Inferior parietal cortex (tissue), 1 donor: ENCODE measurements at regions not wholly inside any gene's neighbourhood (a gene's known extent, or its start where the extent isn't known, plus 50 kb on each side); places are given as distances from the start of the nearest gene placed in this dataset.

Experiments
- DNase-seq: peaks from one replicate; pipeline ENCODE4 v3.0.0-alpha.2; 2016; ENCODE audit errors: extremely low spot score

DNA sequence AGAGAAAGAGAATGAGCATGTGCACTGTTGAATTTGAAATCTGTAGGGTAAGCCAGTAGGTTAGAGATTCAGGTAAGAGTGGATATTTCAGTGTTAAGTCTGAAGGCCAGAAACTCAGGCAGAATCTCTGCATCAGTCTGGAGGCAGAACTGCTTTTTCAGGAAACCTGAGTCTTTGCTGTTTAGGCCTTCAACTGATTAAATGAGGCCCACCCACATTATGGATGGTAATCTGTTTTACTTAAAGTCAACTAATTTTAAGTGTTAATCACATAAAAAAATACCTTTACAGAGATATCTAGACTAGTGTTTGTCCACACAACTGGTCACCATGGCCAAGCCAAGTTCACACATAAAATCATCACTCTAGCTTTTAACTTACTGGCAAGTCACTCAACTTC is 205.0 kb upstream of the DDHD1 start:
- no peak for DNase-seq

DNA sequence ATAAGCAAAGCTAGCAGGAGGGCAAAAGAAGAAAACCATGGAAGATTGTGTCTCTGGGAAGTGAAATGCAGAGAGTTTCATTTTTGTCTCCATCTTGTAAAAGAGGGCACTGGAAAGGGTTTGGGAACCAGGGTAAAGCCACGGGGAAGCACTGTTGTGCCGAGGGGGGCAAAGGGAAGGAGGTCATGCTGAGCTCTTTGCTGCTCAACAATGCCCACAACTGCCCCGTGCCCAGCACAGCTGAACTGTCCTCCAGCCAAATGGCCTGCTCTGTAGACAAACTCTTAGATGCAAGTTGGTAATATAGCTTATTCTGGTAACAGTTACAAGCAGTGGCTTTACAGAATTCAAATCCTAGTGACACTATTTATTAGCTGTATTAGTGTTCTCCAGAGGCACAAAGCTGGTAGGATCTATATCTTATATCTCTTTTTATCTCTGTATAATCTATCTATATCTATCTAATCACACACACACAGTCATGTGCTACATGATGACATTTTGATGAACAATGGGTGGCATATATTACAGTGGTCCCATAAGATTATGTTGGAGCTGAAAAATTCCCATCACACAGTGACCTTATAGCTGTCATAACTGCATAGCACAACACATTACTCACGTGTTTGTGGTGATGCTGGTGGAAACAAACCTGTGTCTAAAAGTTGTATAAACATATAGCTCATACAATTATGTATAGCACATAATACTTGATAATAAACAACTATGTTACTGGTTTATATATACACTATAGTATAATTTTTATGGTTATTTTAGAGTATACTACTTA is 203.4 kb upstream of the DDHD1 start:
- DNase-seq = no peak

DNA sequence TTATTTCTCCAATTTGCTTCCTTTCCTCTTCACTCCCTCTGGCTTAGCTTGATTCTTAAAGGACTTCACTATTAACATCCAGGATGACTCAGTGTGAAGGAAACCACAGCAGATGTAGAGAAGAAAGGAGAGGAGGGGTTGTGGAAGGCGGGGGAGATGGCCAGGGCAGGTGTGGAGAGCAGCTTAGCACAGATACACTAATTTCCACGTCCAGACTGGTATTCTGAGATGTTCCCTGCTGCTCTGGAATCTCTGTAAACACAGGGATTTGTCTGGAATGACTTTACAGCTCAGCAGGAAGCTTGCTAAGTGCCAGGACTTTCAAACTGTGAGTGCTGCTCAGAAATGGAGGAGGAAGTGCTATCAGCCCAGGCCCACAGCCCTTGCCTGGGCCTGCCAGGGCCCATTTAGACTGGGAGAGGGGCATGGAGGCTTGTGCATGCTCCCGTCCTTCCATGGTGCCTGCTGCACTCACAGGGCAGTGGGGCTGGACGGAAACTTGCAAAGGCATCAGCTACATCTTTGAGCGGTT is 202.5 kb upstream of the DDHD1 start:
- DNase-seq = peak; percentile 29

DNA sequence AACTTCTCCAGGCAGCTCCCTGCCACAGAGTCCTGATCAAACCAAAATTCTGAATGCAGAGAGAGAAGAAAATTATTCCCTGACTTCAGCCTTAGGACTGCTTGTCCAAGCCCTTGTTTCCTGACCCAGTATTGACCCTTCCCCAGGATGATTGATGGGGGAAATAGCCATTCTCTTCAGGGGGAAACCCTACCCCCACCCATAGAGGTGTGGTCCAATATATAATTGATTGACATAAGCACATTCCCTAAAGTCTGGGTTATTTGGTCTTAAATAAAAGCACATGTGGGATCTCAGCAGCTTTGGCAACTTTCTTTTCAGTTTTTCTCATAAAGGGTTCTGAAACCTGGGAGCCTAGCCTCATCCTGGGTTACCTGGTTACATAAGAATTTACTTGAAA is 201.2 kb upstream of the DDHD1 start:
- no peak for DNase-seq

DNA sequence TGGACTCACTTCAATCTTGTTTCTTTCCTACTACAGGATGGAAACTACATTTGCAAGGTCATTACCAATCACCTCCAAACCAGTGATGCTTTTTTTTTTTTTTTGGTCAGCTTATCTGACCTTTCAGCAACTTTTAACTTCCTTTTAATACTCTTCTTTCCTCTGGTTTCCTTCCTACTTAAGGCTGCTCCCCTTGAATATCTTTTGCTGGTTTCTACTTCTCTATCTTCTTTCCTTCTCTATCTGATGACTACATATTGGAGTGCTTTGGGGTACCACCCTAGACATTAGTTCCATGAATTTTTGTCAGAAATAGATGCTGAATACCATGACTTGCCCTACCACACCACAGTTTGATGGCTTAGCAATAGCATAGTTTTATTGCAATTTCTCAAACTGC is 197.7 kb upstream of the DDHD1 start:
- DNase-seq = no peak

GRCh38 chr14:53350429-53350828 is 197.3 kb upstream of the DDHD1 start:
- DNase-seq = no peak

DNA sequence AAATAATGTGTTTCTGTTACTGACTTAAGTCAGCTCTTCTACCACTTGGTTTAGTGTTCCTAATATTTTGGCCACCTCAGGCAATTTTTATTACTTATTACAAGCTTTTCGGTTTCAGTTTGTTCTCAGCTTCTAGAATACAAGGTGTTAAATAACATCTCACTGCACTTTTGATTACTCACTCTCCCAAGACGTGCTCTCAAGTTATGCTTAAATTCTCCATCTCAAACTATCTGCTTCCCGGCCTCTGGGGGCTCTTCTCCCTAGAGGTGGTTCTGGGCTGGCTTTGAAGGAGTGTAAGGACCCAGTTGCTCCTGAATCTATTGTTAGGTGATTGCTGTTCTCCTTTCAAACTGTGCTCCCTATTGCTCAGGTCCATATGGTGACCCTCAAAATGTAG is 193.9 kb upstream of the DDHD1 start:
- DNase-seq = no peak

DNA sequence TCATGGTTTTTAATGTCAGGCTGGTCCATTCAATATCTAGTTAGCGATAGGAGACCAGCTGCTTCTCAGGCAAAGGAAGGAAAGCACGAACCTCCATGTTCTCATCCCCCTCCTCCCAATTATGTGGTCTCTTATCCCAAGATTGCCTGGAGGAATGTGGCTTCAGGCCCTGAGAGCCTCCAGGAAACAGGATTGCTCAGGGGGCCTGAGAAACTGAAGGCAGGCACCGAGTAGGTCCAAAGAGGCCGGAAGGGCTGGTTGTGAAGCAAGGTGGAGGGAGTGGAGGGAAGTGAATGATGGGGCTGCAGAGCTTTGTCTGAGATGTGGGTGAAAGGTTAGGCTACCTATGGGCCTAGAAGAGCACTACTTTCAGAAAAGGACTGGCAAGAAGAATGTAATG is 188.2 kb upstream of the DDHD1 start:
- no peak for DNase-seq

- no peak for DNase-seq
Measured at GRCh38 chr14:53338192-53338591, 185.1 kb upstream of the DDHD1 start.

- no peak for DNase-seq
Measured at GRCh38 chr14:53336729-53337128, 183.6 kb upstream of the DDHD1 start.

DNA sequence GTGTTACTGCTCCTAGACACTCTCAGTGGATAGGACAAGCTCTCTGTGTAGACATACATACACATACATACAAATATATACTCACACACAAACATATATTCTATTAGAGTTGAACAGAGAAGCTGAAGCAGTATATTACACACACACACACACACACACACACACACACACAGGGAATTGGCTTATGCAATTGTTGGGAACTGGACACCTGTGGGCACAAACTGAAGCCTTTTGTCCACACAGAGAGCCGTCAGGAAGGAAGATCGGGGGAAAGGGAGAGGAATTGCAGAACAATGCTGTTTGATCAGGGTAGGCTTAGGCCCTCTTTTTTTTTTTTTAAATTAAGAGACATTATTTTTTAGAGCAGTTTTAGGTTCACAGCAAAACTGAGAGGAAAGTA is 180.7 kb upstream of the DDHD1 start:
- DNase-seq = no peak

DNA sequence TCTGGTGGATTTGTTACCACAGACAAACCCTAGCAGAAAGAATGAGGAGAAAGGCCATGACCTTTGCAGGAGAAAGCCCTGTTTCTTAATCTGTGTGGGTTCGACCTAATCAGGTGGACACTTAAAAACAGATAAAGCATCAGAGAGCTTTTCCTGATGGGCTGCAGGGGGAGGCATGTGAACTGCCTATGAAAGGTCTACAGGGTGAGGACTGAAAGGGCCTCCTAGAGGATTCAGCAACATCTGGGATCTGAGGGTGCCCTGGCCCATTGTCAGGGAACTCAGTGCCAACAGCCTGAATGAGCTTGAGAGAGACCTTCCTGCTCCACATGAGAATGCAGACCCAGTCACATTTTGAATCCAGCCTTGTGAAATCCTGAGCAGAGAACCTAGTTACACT is 178.8 kb upstream of the DDHD1 start:
- DNase-seq = no peak

DNA sequence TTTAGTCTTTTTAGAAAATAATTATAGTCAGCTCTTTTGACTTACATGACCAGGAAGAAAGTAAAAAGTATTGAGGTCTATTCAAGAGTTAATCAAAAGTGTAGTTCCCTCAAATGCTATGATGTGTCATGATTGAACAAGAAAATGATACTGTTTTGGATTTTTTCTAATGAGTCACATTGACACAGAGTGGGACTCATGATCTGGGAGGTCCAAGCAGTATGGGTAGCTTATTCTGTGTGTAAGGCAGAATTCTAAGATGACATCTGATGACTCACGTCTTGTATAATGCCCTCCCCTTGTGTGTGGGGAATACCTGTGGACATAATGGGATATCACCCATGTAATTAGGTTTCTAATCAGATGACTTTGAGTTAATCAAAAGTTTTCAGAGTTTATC is 178.1 kb upstream of the DDHD1 start:
- no peak for DNase-seq

DNA sequence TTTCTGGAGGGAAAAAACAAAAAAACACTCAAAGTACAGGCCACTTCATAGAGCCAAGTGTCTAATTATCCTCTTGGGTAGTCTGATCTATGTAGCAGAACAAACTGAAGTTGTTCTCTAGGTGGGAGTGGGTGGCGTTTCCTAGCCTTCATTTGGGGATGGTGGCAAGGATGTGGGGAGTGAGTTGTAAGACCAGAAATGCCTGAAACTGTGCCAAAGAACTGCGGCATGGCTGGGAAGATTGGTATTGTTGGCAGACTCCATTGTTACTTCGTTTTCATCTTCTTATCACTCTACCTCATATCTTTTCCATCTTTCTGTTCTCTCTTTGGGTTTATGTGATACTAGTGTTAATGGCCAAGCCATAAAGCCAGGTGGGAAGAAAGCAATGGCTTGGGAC is 177.3 kb upstream of the DDHD1 start:
- no peak for DNase-seq

DNA sequence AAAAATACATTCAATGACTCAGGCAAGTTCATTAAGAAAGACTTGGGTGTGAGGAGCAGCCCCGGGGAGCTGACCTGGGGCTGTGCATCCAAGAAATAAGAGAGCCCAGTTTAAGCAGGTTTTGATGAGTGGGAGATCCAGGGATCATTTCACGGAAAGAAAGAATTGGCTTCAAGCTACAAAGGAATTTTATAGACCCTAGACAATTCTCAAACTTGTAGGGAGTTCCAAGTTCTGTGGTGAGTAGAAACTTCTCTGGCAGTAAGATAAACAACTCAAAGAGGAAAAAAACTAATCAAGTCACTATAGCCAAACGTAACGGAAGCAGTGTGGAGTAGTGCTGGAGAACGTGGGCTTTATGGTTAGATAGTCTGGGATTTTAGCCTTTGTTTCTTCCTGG is 175.7 kb upstream of the DDHD1 start:
- DNase-seq = no peak

DNA sequence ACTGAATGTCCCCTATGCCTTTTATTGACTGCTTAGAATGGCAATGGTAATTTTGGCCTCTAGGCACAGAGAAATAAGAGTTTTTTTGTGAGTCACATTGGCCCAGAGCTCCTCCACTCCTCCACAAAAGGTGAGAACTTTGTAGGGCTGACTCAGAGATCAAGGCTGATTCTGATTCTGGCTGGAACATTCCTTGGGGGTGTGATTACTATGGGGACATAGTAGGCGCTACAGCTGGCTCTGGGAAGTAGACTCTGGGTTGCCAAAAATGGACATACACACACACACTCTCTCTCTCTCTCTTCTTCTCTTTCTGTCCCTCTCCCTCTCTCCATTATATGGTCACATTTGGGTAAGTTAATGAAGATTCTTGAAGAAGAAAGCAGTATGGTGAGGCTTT is 174.6 kb upstream of the DDHD1 start:
- DNase-seq = peak; percentile 70

GRCh38 chr14:53325176-53325806 is 172.2 kb upstream of the DDHD1 start:
- DNase-seq = peak; percentile 58

DNA sequence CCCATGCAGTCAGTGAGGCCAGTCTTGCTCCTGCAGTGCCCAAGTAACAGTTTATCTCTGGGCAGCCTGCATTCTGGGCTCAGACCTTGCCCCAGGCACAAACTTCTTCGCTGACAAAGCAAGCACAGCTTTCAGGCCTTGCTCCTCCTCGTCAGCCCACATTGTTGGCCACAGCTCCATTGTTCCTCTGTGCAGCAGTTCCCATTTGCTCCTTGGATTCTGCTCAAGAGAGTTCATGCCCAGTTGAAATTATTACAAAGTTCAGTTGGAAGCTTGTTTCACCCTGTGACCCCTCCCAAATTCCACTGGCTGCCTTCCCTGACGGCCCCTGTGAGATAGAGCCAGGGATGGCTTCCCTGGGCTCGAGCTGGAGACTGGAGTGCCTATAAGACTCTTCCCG is 163.4 kb upstream of the DDHD1 start:
- DNase-seq = no peak

- DNase-seq = no peak
Measured at GRCh38 chr14:53310412-53310811, 157.3 kb upstream of the DDHD1 start.

GRCh38 chr14:53306911-53307310 is 153.8 kb upstream of the DDHD1 start:
- peak; percentile 89 for DNase-seq

- DNase-seq = peak; percentile 91
Measured at GRCh38 chr14:53306267-53306721, 153.2 kb upstream of the DDHD1 start.

- peak; percentile 24 for DNase-seq
Measured at GRCh38 chr14:53304726-53305381, 151.7 kb upstream of the DDHD1 start.
